AG04449 (cell line): ENCODE measurements at regions not wholly inside any gene's neighbourhood (a gene's known extent, or its start where the extent isn't known, plus 50 kb on each side); places are given as distances from the start of the nearest gene placed in this dataset.

Source experiments
- CTCF ChIA-PET: fragments of 350-600 bp; formaldehyde crosslinking; extraction: SDS; loops from one replicate; lab custom pipeline; 2021; ENCODE audit warnings: antibody characterized with exemption; lab: Yijun Ruan, JAX
- POLR2A ChIA-PET: fragments of 400-600, 350-600 bp; formaldehyde crosslinking; extraction: SDS; loops from one replicate; lab custom pipeline; 2020; ENCODE audit warnings: antibody characterized with exemption, inconsistent platforms; lab: Yijun Ruan, JAX
- DNase-seq: peaks from one replicate; pipeline ENCODE4 v3.0.0-alpha.2; 2010; ENCODE audit warnings: low read depth, low spot score
- H3K4me3 ChIP-seq: 2 replicates; pipeline ENCODE4 v1.5.1; 2011; ENCODE audit warnings: low read depth, mild to moderate bottlenecking, control low read depth, low read length
- TF ChIP-seq, protein P1 (sequence below): IDR thresholded peaks from one replicate; pipeline ENCODE4 v1.5.1; 2011; ENCODE audit warnings: mild to moderate bottlenecking, moderate library complexity, low read length, control low read depth, inconsistent platforms; ENCODE audit not compliant: insufficient read depth; ENCODE audit errors: missing control alignments

DNA sequence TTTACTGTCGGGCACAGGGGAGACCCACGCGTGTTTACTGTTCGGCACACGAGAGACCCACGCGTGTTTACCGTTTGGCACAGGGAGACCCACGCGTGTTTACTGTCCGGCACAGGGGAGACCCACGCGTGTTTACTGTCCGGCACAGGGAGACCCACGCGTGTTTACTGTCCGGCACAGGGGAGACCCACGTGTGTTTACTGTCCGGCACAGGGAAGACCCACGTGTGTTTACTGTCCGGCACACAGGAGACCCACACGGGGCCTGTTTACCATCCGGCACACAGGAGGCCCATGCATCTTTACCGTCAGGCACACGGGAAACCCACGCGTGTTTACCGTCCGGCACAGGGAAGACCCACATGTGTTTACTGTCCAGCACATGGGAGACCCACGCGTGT lies 525.1 kb downstream of the BRD1 start:
- CTCF ChIA-PET = no interaction called here
- TF ChIP-seq, protein P1, sequence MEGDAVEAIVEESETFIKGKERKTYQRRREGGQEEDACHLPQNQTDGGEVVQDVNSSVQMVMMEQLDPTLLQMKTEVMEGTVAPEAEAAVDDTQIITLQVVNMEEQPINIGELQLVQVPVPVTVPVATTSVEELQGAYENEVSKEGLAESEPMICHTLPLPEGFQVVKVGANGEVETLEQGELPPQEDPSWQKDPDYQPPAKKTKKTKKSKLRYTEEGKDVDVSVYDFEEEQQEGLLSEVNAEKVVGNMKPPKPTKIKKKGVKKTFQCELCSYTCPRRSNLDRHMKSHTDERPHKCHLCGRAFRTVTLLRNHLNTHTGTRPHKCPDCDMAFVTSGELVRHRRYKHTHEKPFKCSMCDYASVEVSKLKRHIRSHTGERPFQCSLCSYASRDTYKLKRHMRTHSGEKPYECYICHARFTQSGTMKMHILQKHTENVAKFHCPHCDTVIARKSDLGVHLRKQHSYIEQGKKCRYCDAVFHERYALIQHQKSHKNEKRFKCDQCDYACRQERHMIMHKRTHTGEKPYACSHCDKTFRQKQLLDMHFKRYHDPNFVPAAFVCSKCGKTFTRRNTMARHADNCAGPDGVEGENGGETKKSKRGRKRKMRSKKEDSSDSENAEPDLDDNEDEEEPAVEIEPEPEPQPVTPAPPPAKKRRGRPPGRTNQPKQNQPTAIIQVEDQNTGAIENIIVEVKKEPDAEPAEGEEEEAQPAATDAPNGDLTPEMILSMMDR = no peak
- POLR2A ChIA-PET = no interaction called here
- DNase-seq = no peak
- H3K4me3 ChIP-seq = no peak overlapping the region

DNA sequence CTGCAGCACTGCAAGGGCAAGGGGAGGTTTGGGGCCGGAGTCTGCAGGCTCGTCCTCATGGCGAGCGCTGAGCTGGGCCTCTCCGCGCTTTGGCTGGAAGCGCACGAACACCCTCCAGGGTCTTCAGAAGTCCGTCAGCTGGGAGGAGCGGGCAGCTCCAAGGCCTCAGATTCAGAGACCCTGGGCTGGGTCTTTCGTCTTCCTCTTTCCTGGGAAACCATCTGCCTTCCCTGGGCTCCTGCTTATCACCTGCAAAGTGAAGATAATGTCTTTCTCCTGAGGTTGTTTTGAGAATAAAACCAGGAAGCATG lies 525.6 kb downstream of the BRD1 start:
- CTCF ChIA-PET = no interaction called here
- no peak for DNase-seq
- POLR2A ChIA-PET = no interaction called here
- no peak overlapping the region for H3K4me3 ChIP-seq
- TF ChIP-seq, protein P1 = no peak

DNA sequence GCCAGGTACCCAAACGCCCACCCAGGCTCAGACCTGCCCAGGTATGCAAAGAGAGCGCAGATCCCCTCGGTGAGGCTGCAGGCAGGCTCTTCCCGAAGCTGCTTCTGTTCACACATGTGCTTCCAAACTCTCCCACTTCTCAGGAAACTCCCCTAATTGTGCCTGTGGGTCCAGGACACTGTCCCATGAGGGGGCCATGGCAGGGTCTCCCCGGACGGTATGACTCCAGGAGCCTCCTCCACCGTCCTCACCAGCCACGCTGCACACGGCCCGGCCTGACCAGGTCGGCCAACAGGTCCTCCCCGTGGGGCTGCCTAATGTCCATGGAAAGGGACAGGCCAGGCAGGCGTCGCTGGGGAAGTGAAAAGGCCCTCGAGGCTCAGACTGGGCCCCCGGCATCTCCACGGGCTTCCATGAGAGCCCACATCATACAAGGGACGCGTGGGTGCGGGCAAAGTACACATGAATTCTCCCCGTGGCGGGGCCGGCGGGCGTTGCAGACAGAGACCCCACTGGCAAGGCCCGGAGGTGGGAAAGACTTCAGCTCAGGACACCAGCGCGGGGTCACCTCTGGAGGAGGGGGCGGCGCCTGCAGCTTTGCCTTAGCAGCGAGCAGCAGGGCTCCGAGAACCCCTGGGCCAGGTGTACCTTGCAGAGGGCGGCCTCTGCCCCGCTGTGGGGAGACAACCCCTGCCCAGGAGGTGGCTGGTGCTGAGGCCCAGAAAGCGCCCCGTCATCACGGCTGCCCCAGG lies 526.1 kb downstream of the BRD1 start:
- no peak overlapping the region for H3K4me3 ChIP-seq
- CTCF ChIA-PET = no interaction called here
- DNase-seq = no peak

DNA sequence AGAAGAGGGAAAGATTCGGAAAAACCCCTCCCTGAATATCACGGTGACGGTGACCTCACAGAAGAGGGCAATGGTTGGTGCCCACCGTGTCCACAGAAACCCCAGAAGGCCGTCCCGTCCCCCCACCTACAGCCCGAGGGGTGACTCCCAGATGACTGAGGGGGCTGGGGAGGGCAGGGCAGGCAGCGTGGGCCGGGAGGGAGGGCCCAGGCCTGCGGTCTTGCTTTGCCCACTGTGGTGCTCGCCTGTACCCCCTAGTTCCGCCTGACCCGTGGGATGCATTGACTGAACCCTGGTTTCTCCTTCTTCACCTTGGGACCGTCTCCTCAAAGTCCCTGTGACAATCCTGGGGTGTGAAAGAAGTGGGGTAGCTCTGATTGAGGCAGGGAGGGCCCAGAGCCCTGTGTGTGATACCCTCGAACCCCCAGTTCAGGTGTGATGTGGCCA lies 526.7 kb downstream of the BRD1 start:
- ChIA-PET POLR2A (no interaction called here), CTCF (no interaction called here)
- TF ChIP-seq, protein P1 = no peak
- DNase-seq = no peak
- H3K4me3 ChIP-seq = no peak overlapping the region

More for the DNA sequence above, 526.1 kb downstream of the BRD1 start:
- POLR2A ChIA-PET = no interaction called here
- TF ChIP-seq, protein P1 = no peak

DNA sequence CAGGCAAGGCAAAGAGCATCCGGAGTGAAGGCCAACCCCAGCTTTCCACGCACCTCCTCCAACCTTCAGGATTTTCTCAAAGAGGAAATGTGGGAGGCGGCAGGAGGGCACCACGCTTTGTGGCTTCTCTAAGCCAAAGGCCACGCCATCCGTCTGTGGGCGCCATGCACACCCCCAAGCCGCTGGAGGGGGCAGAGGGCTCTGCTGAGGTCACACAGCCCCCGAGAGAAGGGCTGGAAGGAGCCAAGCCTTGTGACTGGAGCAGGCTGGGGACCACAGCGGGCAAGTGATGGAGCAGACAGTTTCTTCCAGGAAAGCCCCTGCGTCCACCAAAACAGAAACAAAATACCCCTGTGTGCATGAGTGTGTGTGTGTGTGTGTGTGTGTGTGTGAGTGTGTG lies 527.4 kb downstream of the BRD1 start:
- no peak for DNase-seq
- no peak overlapping the region for H3K4me3 ChIP-seq
- ChIA-PET CTCF (no interaction called here), POLR2A (interaction anchor here (0.6 kb wide), 1 partner anchor 679 kb away, joined by 3 read pairs; no protein-coding TSS in a partner anchor)
- TF ChIP-seq, protein P1 = no peak

DNA sequence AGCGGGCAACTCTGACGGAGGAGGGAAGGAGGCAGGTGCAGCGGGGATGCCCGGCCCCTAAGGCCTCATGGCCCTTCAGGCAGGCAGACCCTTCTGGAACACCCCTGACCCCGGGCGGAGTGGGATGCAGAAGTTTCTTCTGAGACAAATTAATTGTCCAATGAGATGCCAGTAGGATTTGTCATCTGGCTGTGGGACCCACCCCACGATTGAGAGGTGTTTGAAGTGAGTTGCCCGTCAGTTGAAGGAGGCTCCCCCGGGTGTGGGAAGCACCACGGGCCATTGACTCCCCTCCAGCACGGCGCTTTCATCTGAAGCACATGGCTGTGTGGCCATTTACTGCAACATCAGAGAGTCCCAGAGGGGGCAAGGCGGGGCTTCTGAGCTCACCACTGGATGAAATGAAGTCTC lies 527.8 kb downstream of the BRD1 start:
- TF ChIP-seq, protein P1 = no peak
- ChIA-PET POLR2A (interaction anchor here (0.6 kb wide), 1 partner anchor 678 kb away, joined by 3 read pairs; no protein-coding TSS in a partner anchor), CTCF (no interaction called here)
- no peak overlapping the region for H3K4me3 ChIP-seq
- DNase-seq = no peak
